ENCODE measurements at regions not wholly inside any gene's neighbourhood (a gene's known extent, or its start where the extent isn't known, plus 50 kb on each side); places are given as distances from the start of the nearest gene placed in this dataset.

- in situ Hi-C loops (cut with HindIII; ENCODE audit: low sequenced_read_pairs), result no loop called here
- H3K4me3 ChIP-seq (ENCODE audit: low read depth, low read length), result no peak overlapping the region
- TF ChIP-seq CTCF (IDR thresholded peaks at IDR 0.05; ENCODE audit: low read depth, low read length), result no peak
- peak; percentile 87 for DNase-seq (ENCODE audit: low read depth, low spot score)
Measured at GRCh38 chr2:240250985-240251847, 110.8 kb upstream of the OTOS start.

GRCh38 chr2:240251848-240252190 is 111.4 kb upstream of the OTOS start:
- no peak for DNase-seq (ENCODE audit: low read depth, low spot score)
- in situ Hi-C loops (cut with HindIII; ENCODE audit: low sequenced_read_pairs), result no loop called here
- no peak overlapping the region for H3K4me3 ChIP-seq (ENCODE audit: low read depth, low read length)
- no peak for TF ChIP-seq CTCF (IDR thresholded peaks at IDR 0.05; ENCODE audit: low read depth, low read length)

GRCh38 chr2:240252191-240252871 is 111.9 kb upstream of the OTOS start:
- DNase-seq (ENCODE audit: low read depth, low spot score), result no peak
- H3K4me3 ChIP-seq (ENCODE audit: low read depth, low read length), result no peak overlapping the region
- TF ChIP-seq CTCF (IDR thresholded peaks at IDR 0.05; ENCODE audit: low read depth, low read length), result no peak
- in situ Hi-C loops (cut with HindIII; ENCODE audit: low sequenced_read_pairs), result no loop called here

- no peak overlapping the region for H3K4me3 ChIP-seq (ENCODE audit: low read depth, low read length)
- DNase-seq (ENCODE audit: low read depth, low spot score), result no peak
- in situ Hi-C loops (cut with HindIII; ENCODE audit: low sequenced_read_pairs), result no loop called here
- no peak for TF ChIP-seq CTCF (IDR thresholded peaks at IDR 0.05; ENCODE audit: low read depth, low read length)
Measured at GRCh38 chr2:240252872-240253511, 112.5 kb upstream of the OTOS start.

GRCh38 chr2:240253583-240254145 is 113.2 kb upstream of the OTOS start:
- no peak overlapping the region for H3K4me3 ChIP-seq (ENCODE audit: low read depth, low read length)
- no peak for DNase-seq (ENCODE audit: low read depth, low spot score)
- no peak for TF ChIP-seq CTCF (IDR thresholded peaks at IDR 0.05; ENCODE audit: low read depth, low read length)
- in situ Hi-C loops (cut with HindIII; ENCODE audit: low sequenced_read_pairs), result no loop called here

GRCh38 chr2:240254337-240255164 is 114.1 kb upstream of the OTOS start:
- no peak for DNase-seq (ENCODE audit: low read depth, low spot score)
- in situ Hi-C loops (cut with HindIII; ENCODE audit: low sequenced_read_pairs), result no loop called here
- no peak overlapping the region for H3K4me3 ChIP-seq (ENCODE audit: low read depth, low read length)
- no peak for TF ChIP-seq CTCF (IDR thresholded peaks at IDR 0.05; ENCODE audit: low read depth, low read length)

Data from astrocyte of the spinal cord (primary cell).